ENCODE measurements at regions not wholly inside any gene's neighbourhood (a gene's known extent, or its start where the extent isn't known, plus 50 kb on each side); places are given as distances from the start of the nearest gene placed in this dataset.

- TF ChIP-seq CTCF (IDR thresholded peaks at IDR 0.05) = no peak
- TF ChIP-seq POLR2A (IDR thresholded peaks at IDR 0.05) = no peak
Observed at GRCh38 chr2:240256704-240257637, 116.5 kb upstream of the OTOS start.
